ENCODE measurements at regions not wholly inside any gene's neighbourhood (a gene's known extent, or its start where the extent isn't known, plus 50 kb on each side); places are given as distances from the start of the nearest gene placed in this dataset.

GRCh38 chr1:213661302-213661701 lies 326.5 kb upstream of the PROX1 start (continued):
- TF ChIP-seq NFATC4 (CRISPR knock-in tag; IDR thresholded peaks at IDR 0.05) = no peak
- no peak for TF ChIP-seq MYBL2 (CRISPR knock-in tag; IDR thresholded peaks at IDR 0.05)
- TF ChIP-seq TEAD4 (CRISPR knock-in tag; IDR thresholded peaks at IDR 0.05) = no peak
- TF ChIP-seq, protein P1, sequence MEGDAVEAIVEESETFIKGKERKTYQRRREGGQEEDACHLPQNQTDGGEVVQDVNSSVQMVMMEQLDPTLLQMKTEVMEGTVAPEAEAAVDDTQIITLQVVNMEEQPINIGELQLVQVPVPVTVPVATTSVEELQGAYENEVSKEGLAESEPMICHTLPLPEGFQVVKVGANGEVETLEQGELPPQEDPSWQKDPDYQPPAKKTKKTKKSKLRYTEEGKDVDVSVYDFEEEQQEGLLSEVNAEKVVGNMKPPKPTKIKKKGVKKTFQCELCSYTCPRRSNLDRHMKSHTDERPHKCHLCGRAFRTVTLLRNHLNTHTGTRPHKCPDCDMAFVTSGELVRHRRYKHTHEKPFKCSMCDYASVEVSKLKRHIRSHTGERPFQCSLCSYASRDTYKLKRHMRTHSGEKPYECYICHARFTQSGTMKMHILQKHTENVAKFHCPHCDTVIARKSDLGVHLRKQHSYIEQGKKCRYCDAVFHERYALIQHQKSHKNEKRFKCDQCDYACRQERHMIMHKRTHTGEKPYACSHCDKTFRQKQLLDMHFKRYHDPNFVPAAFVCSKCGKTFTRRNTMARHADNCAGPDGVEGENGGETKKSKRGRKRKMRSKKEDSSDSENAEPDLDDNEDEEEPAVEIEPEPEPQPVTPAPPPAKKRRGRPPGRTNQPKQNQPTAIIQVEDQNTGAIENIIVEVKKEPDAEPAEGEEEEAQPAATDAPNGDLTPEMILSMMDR (IDR thresholded peaks at IDR 0.05) = no peak
- no peak for TF ChIP-seq ZNF138 (CRISPR knock-in tag; conservative IDR thresholded peaks at IDR 0.05)
- TF ChIP-seq JUN (CRISPR knock-in tag; IDR thresholded peaks at IDR 0.05) = no peak
- no peak for TF ChIP-seq MXD4 (CRISPR knock-in tag; IDR thresholded peaks at IDR 0.05; ENCODE audit: borderline replicate concordance)
- no peak for TF ChIP-seq AR (CRISPR knock-in tag; IDR thresholded peaks at IDR 0.05)

- Mint-ChIP-seq H3K4me3 (no peak overlapping the region), H3K27ac (no peak overlapping the region), H3K9me3 (peaks cover 11% of the 10 kb centered on the region), H3K36me3 (no peaks in the 10 kb centered on the region), H3K27me3 (ENCODE audit: low read depth) (peaks cover 5% of the 10 kb centered on the region), H3K4me1 (peaks cover 26% of the 10 kb centered on the region)
- ATAC-seq (no peak), DNase-seq (ENCODE audit: low spot score) (no peak)
- TF ChIP-seq E2F4 (CRISPR knock-in tag; IDR thresholded peaks at IDR 0.05; ENCODE audit: borderline replicate concordance, low read depth) (no peak), ZNF121 (CRISPR knock-in tag; IDR thresholded peaks at IDR 0.05) (no peak), TEAD1 (CRISPR knock-in tag; IDR thresholded peaks at IDR 0.05) (no peak), SP1 (CRISPR knock-in tag; conservative IDR thresholded peaks at IDR 0.05) (no peak), SMAD4 (CRISPR knock-in tag; IDR thresholded peaks at IDR 0.05) (no peak), CBFB (CRISPR knock-in tag; IDR thresholded peaks at IDR 0.05; ENCODE audit: low read depth) (no peak), PRRX2 (CRISPR knock-in tag; IDR thresholded peaks at IDR 0.05) (no peak), FOXP1 (CRISPR knock-in tag; IDR thresholded peaks at IDR 0.05; ENCODE audit: borderline replicate concordance) (no peak), RORB (CRISPR knock-in tag; IDR thresholded peaks at IDR 0.05) (no peak), NR2C2 (CRISPR knock-in tag; IDR thresholded peaks at IDR 0.05) (no peak), NFE2L1 (CRISPR knock-in tag; IDR thresholded peaks at IDR 0.05) (no peak), ZNF512 (CRISPR knock-in tag; IDR thresholded peaks at IDR 0.05; ENCODE audit: borderline replicate concordance) (no peak), ZBTB43 (CRISPR knock-in tag; IDR thresholded peaks at IDR 0.05) (no peak), FOXK1 (CRISPR knock-in tag; IDR thresholded peaks at IDR 0.05) (no peak)
- TF ChIP-seq, protein P2, sequence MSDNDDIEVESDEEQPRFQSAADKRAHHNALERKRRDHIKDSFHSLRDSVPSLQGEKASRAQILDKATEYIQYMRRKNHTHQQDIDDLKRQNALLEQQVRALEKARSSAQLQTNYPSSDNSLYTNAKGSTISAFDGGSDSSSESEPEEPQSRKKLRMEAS (CRISPR knock-in tag; IDR thresholded peaks at IDR 0.05) = no peak
- TF ChIP-seq, protein P3, sequence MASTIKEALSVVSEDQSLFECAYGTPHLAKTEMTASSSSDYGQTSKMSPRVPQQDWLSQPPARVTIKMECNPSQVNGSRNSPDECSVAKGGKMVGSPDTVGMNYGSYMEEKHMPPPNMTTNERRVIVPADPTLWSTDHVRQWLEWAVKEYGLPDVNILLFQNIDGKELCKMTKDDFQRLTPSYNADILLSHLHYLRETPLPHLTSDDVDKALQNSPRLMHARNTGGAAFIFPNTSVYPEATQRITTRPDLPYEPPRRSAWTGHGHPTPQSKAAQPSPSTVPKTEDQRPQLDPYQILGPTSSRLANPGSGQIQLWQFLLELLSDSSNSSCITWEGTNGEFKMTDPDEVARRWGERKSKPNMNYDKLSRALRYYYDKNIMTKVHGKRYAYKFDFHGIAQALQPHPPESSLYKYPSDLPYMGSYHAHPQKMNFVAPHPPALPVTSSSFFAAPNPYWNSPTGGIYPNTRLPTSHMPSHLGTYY (CRISPR knock-in tag; IDR thresholded peaks at IDR 0.05) = no peak
- ChIA-PET CTCF (no interaction called here), POLR2A (interaction anchor here (0.6 kb wide), 1 partner anchor 323 kb away, joined by 3 read pairs; no protein-coding TSS in a partner anchor)
Observed at GRCh38 chr1:213666113-213666512, 321.7 kb upstream of the PROX1 start.
